ENCODE measurements at regions not wholly inside any gene's neighbourhood (a gene's known extent, or its start where the extent isn't known, plus 50 kb on each side); places are given as distances from the start of the nearest gene placed in this dataset.

GRCh38 chr20:37643400-37643799, 50.4 kb upstream of the CTNNBL1 start:
- no peak for DNase-seq
- TF ChIP-seq, protein P1, sequence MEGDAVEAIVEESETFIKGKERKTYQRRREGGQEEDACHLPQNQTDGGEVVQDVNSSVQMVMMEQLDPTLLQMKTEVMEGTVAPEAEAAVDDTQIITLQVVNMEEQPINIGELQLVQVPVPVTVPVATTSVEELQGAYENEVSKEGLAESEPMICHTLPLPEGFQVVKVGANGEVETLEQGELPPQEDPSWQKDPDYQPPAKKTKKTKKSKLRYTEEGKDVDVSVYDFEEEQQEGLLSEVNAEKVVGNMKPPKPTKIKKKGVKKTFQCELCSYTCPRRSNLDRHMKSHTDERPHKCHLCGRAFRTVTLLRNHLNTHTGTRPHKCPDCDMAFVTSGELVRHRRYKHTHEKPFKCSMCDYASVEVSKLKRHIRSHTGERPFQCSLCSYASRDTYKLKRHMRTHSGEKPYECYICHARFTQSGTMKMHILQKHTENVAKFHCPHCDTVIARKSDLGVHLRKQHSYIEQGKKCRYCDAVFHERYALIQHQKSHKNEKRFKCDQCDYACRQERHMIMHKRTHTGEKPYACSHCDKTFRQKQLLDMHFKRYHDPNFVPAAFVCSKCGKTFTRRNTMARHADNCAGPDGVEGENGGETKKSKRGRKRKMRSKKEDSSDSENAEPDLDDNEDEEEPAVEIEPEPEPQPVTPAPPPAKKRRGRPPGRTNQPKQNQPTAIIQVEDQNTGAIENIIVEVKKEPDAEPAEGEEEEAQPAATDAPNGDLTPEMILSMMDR (IDR thresholded peaks at IDR 0.05) = no peak
- H3K27me3 ChIP-seq = peaks cover 0 to 51% of the 10 kb centered on the region in 2 donors

GRCh38 chr20:37642246-37642645, 51.6 kb upstream of the CTNNBL1 start:
- Histone ChIP-seq H3K27me3 (peaks cover 0 to 45% of the 10 kb centered on the region in 2 donors), H3K9me3 (no peaks in the 10 kb centered on the region), H3K4me3 (no peak overlapping the region), H3K36me3 (no peaks in the 10 kb centered on the region), H3K4me1 (no peaks in the 10 kb centered on the region), H3K27ac (no peak overlapping the region)
- DNase-seq = no peak
- intact Hi-C loops (cut with DNase I; ENCODE audit: low total_unique reads) = no loop called here
- TF ChIP-seq, protein P1 (IDR thresholded peaks at IDR 0.05) = no peak

More at GRCh38 chr20:37643400-37643799, 50.4 kb upstream of the CTNNBL1 start:
- intact Hi-C loops (cut with DNase I; ENCODE audit: low total_unique reads) = no loop called here
- H3K9me3 ChIP-seq = no peaks in the 10 kb centered on the region
- no peak overlapping the region for H3K4me3 ChIP-seq
- H3K27ac ChIP-seq = no peak overlapping the region
- H3K4me1 ChIP-seq = no peaks in the 10 kb centered on the region
- no peaks in the 10 kb centered on the region for H3K36me3 ChIP-seq

- no peak for DNase-seq
- Histone ChIP-seq H3K36me3 (no peaks in the 10 kb centered on the region), H3K27me3 (peaks cover 0 to 50% of the 10 kb centered on the region in 2 donors), H3K4me1 (no peaks in the 10 kb centered on the region), H3K4me3 (no peak overlapping the region), H3K9me3 (peaks cover 0 to 4% (median 3%) of the 10 kb centered on the region in 3 donors), H3K27ac (no peak overlapping the region)
- intact Hi-C loops (cut with DNase I; ENCODE audit: low total_unique reads) = no loop called here
- TF ChIP-seq, protein P1 (IDR thresholded peaks at IDR 0.05) = no peak
Measured at GRCh38 chr20:37640600-37641561, 52.9 kb upstream of the CTNNBL1 start.

- Histone ChIP-seq H3K4me1 (no peaks in the 10 kb centered on the region), H3K27me3 (peaks cover 0 to 47% of the 10 kb centered on the region in 2 donors), H3K9me3 (peaks cover 0 to 21% (median 4%) of the 10 kb centered on the region in 3 donors), H3K4me3 (no peak overlapping the region), H3K27ac (no peak overlapping the region), H3K36me3 (no peaks in the 10 kb centered on the region)
- TF ChIP-seq, protein P1 (IDR thresholded peaks at IDR 0.05) = no peak
- intact Hi-C loops (cut with DNase I; ENCODE audit: low total_unique reads) = no loop called here
- DNase-seq = no peak
Measured at GRCh38 chr20:37638527-37638926, 55.3 kb upstream of the CTNNBL1 start.

DNA sequence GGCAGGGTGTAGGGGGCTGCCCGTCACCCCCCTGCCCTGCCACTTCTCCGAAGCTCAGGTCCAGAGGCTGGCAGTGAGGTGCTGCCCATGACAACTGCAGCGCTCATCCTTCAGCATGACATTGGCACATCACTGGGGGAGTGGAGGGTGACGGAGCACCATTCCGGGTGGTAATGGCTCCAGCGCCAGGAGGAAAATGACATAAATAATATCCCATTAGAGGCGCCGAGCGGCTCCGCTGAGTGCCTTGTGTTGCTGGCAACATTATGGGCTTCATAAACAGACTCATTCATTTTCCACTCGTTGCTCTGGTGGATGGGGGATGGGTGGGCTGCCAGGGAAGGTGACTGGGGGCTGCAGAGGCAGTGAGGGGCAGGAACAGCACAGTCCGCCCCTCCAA, 56.9 kb upstream of the CTNNBL1 start:
- no peak for DNase-seq
- H3K4me1 ChIP-seq = no peaks in the 10 kb centered on the region
- no peak overlapping the region for H3K4me3 ChIP-seq
- TF ChIP-seq, protein P1 (IDR thresholded peaks at IDR 0.05) = no peak
- peaks cover 0 to 21% (median 4%) of the 10 kb centered on the region in 3 donors for H3K9me3 ChIP-seq
- H3K27me3 ChIP-seq = peaks cover 0 to 57% of the 10 kb centered on the region in 2 donors
- H3K36me3 ChIP-seq = no peaks in the 10 kb centered on the region
- intact Hi-C loops (cut with DNase I; ENCODE audit: low total_unique reads) = no loop called here
- H3K27ac ChIP-seq = no peak overlapping the region

Data from tibial artery (tissue), 4 donors.